ENCODE measurements at regions not wholly inside any gene's neighbourhood (a gene's known extent, or its start where the extent isn't known, plus 50 kb on each side); places are given as distances from the start of the nearest gene placed in this dataset.

GRCh38 chr2:226059961-226060627 lies 660.6 kb downstream of the NYAP2 start:
- no peaks in the 10 kb centered on the region for H3K36me3 ChIP-seq (ENCODE audit: control insufficient read depth in 2 of 2, insufficient read depth in 1 of 2, low read length in 2 of 2)
- ChIA-PET POLR2A (no interaction called here), CTCF (interaction anchor here (0.6 to 1.2 kb wide), 2 partner anchors 11 to 780 kb away, joined by 3 read pairs; no protein-coding TSS in a partner anchor)
- no peak overlapping the region for H3K4me3 ChIP-seq (ENCODE audit: low read depth, low read length)
- H3K9me3 ChIP-seq (ENCODE audit: control insufficient read depth, insufficient read depth, low read depth, low read length): no peaks in the 10 kb centered on the region
- no peak for TF ChIP-seq ZNF621 (tag by site-specific recombination; IDR thresholded peaks at IDR 0.05)
- TF ChIP-seq PRDM10 (tag by site-specific recombination; IDR thresholded peaks at IDR 0.05): no peak
- no peak for TF ChIP-seq TRIM28 (IDR thresholded peaks at IDR 0.05; ENCODE audit: borderline replicate concordance, low read length)
- no peak for TF ChIP-seq ZNF701 (tag by site-specific recombination; IDR thresholded peaks at IDR 0.05)
- no peak for TF ChIP-seq ZNF24 (tag by site-specific recombination; IDR thresholded peaks at IDR 0.05)
- TF ChIP-seq ZNF423 (tag by site-specific recombination; IDR thresholded peaks at IDR 0.05): no peak
- no peak for TF ChIP-seq YY2 (tag by site-specific recombination; IDR thresholded peaks at IDR 0.05)
- TF ChIP-seq, protein P1, sequence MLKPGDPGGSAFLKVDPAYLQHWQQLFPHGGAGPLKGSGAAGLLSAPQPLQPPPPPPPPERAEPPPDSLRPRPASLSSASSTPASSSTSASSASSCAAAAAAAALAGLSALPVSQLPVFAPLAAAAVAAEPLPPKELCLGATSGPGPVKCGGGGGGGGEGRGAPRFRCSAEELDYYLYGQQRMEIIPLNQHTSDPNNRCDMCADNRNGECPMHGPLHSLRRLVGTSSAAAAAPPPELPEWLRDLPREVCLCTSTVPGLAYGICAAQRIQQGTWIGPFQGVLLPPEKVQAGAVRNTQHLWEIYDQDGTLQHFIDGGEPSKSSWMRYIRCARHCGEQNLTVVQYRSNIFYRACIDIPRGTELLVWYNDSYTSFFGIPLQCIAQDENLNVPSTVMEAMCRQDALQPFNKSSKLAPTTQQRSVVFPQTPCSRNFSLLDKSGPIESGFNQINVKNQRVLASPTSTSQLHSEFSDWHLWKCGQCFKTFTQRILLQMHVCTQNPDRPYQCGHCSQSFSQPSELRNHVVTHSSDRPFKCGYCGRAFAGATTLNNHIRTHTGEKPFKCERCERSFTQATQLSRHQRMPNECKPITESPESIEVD (tag by site-specific recombination; IDR thresholded peaks at IDR 0.05): no peak
- no peak for TF ChIP-seq ZNF133 (tag by site-specific recombination; IDR thresholded peaks at IDR 0.05)
- no peak for TF ChIP-seq BCL11A (tag by site-specific recombination; IDR thresholded peaks at IDR 0.05; ENCODE audit: low read depth)
- no peak for TF ChIP-seq KLF17 (tag by site-specific recombination; IDR thresholded peaks at IDR 0.05)
- TF ChIP-seq ZNF560 (tag by site-specific recombination; IDR thresholded peaks at IDR 0.05; ENCODE audit: borderline replicate concordance): no peak
- no peak for TF ChIP-seq ZNF112 (tag by site-specific recombination; IDR thresholded peaks at IDR 0.05)
- no peak for TF ChIP-seq SP2 (tag by site-specific recombination; IDR thresholded peaks at IDR 0.05)
- TF ChIP-seq ZNF626 (tag by site-specific recombination; IDR thresholded peaks at IDR 0.05): no peak
- TF ChIP-seq, protein P2, sequence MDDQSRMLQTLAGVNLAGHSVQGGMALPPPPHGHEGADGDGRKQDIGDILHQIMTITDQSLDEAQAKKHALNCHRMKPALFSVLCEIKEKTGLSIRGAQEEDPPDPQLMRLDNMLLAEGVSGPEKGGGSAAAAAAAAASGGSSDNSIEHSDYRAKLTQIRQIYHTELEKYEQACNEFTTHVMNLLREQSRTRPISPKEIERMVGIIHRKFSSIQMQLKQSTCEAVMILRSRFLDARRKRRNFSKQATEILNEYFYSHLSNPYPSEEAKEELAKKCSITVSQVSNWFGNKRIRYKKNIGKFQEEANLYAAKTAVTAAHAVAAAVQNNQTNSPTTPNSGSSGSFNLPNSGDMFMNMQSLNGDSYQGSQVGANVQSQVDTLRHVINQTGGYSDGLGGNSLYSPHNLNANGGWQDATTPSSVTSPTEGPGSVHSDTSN (CRISPR knock-in tag; IDR thresholded peaks at IDR 0.05): no peak
- TF ChIP-seq ZEB2 (tag by site-specific recombination; IDR thresholded peaks at IDR 0.05): no peak
- no peak for TF ChIP-seq ZNF211 (tag by site-specific recombination; IDR thresholded peaks at IDR 0.05; ENCODE audit: low read depth)
- no peak overlapping the region for H3K27ac ChIP-seq (ENCODE audit: extremely low read depth, low read depth, low read length)
- no peaks in the 10 kb centered on the region for H3K4me1 ChIP-seq (ENCODE audit: control insufficient read depth, insufficient read depth, low read length)

DNA sequence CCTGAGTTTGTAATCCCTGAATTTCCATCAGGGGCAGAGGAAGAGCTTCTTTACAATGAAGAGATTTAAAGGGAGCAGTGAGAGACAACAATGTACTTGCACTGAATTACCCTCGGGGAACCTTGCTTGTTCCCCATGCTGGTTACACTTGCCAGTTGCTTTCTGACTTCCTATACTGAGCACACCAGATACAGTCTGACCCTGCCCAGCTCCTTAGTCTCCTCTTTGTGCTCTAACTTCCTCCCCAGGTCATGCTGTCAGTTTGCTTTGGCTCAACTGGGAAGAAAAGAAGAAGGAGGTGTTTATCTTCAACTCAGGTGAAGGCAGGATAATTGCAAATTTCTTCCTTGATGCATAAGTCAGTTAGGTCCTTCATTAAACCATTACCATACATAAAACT lies 658.4 kb downstream of the NYAP2 start:
- TF ChIP-seq, protein P3, sequence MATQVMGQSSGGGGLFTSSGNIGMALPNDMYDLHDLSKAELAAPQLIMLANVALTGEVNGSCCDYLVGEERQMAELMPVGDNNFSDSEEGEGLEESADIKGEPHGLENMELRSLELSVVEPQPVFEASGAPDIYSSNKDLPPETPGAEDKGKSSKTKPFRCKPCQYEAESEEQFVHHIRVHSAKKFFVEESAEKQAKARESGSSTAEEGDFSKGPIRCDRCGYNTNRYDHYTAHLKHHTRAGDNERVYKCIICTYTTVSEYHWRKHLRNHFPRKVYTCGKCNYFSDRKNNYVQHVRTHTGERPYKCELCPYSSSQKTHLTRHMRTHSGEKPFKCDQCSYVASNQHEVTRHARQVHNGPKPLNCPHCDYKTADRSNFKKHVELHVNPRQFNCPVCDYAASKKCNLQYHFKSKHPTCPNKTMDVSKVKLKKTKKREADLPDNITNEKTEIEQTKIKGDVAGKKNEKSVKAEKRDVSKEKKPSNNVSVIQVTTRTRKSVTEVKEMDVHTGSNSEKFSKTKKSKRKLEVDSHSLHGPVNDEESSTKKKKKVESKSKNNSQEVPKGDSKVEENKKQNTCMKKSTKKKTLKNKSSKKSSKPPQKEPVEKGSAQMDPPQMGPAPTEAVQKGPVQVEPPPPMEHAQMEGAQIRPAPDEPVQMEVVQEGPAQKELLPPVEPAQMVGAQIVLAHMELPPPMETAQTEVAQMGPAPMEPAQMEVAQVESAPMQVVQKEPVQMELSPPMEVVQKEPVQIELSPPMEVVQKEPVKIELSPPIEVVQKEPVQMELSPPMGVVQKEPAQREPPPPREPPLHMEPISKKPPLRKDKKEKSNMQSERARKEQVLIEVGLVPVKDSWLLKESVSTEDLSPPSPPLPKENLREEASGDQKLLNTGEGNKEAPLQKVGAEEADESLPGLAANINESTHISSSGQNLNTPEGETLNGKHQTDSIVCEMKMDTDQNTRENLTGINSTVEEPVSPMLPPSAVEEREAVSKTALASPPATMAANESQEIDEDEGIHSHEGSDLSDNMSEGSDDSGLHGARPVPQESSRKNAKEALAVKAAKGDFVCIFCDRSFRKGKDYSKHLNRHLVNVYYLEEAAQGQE (tag by site-specific recombination; IDR thresholded peaks at IDR 0.05): no peak
- TF ChIP-seq HOXC10 (CRISPR knock-in tag; IDR thresholded peaks at IDR 0.05): no peak
- Histone ChIP-seq H3K27ac (ENCODE audit: extremely low read depth, low read depth, low read length) (no peak overlapping the region), H3K4me3 (ENCODE audit: low read depth, low read length) (no peak overlapping the region), H3K36me3 (ENCODE audit: control insufficient read depth in 2 of 2, insufficient read depth in 1 of 2, low read length in 2 of 2) (no peaks in the 10 kb centered on the region), H3K4me1 (ENCODE audit: control insufficient read depth, insufficient read depth, low read length) (no peaks in the 10 kb centered on the region), H3K9me3 (ENCODE audit: control insufficient read depth, insufficient read depth, low read depth, low read length) (no peaks in the 10 kb centered on the region)
- ChIA-PET CTCF (no interaction called here), POLR2A (interaction anchor here (0.9 to 1.2 kb wide), 2 partner anchors 27 kb away, joined by 3 to 5 read pairs; no protein-coding TSS in a partner anchor)
